Activated CD4-positive, alpha-beta T cell treated with anti-CD3 and anti-CD28 coated beads, Interleukin-2, Interleukin-6, amounts not matched to agents 100 ng/mL and 50 ng/mL, durations not matched to agents 16 hours and 8 hours (primary cell): ENCODE measurements at regions not wholly inside any gene's neighbourhood (a gene's known extent, or its start where the extent isn't known, plus 50 kb on each side); places are given as distances from the start of the nearest gene placed in this dataset.

ENCODE experiments used
- DNase-seq: peaks from one replicate; pipeline ENCODE4 v3.0.0-alpha.2; 2020

- DNase-seq, result no peak
Observed at GRCh38 chr1:80668372-80668771, 1132.4 kb upstream of the ADGRL2 start.

- DNase-seq, result peak; percentile 2
Observed at GRCh38 chr1:80666073-80666472, 1134.7 kb upstream of the ADGRL2 start.

DNA sequence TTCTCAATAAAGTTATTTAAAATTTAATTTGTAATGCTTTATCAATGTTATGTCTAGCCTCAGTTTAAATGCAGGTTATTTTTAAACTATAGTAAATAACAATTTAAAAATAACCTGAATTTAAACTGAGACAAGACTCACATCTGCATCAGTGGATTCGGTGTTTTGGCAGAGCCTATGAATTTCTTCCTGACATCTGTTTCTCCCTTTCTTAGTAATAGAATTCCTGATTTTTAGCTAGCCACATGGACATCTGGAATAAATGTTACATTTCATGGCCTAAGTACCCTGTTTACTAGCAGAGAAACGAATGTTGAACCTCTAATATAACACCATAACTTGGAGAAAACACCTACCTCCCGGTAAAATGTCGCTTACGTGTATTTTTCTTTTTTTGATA lies 1141.6 kb upstream of the ADGRL2 start:
- DNase-seq, result no peak

GRCh38 chr1:80657707-80658106 lies 1143.0 kb upstream of the ADGRL2 start:
- no peak for DNase-seq

DNA sequence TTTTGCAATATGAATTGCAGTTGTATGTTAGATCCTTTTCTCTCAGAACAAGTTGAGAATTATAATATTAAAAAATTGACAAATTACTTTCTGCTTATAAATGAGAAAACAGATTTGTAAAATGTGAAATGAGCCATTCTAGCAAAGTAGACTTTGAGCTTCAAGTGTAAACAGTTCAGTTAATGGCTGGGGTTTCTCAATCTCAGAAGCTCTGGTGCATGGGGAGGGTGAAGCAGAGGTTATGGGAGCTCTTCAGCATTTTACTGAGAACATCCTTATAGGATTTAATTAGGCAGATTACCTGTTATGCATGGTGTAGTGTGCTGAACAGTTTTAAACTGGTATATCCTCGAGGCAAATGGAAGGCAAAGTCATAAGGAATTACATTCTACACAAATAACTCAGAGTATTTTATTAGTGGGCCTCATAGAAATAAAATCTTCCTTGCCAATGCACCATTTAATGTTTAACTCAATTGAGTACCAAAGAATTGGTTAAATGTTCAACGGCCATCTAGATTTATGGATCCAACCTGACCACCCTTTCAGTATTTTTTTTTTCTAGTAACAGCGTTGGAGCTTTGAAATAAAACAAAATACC lies 1143.6 kb upstream of the ADGRL2 start:
- no peak for DNase-seq

- DNase-seq, result no peak
Observed at GRCh38 chr1:80656641-80657040, 1144.1 kb upstream of the ADGRL2 start.

DNA sequence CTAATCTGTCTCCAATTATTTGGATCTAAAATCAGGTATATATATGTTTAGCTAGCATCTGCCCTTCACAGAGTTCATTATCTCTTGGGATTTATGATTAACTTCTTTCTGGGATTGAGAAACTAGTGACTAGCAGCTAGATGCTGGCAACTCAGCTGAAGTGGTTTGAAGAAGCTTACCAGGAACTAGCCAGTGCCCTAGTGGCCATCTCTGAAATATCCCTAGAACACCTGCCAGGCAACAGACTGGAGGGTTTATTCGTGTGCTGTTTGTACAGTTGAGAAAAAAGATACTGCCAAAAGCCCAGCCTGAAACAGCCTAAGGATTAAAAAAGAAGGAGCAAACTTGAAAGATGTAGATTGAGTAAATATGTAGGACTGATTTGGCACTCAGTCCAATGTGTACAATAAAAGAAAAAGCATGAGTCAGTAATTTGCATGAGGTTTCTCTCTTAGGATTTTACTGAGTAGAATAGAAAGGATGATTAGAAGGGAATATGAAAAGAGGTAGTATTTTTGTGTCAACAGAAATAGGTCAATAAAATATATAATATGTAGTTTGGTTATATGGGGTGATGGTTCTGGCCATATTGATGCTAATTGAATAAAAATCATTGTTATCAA lies 1144.6 kb upstream of the ADGRL2 start:
- DNase-seq, result no peak

DNA sequence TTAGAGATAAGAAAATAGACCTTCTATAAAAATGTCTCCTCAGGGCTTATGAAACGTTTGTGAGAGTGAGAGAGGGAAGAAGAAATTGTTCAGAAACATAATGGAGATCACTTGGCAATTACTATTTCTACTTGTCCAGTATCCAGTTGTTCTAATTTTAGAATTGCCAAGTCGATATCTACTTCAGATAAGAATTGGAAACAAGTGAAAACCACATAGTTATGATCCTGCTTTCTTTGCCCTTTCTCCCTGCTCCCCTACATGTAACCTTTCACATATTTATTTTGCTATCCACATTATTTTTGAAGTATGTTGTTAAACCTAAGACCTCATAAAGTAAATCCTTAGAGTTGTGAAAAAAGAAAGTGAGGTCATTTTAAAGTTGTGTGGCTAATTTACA lies 1154.7 kb upstream of the ADGRL2 start:
- no peak for DNase-seq

DNA sequence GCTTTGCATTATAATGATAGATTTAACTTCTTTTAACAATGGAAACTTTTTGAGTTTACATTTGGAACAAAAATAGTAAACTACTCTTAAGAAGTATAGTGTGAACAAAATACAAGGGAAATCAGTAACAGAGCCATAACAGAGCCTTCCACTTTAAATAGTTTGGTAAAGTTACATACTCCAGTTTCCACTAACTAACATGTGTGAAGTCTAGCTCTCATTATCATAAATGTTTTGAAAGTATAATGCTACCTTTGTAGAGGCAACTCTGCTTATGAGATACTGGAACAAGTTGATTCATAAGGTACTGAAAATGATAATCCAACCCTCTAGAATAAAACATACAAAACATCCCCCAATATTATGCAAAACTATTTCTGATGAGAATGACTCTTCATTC lies 1155.1 kb upstream of the ADGRL2 start:
- DNase-seq, result no peak

- DNase-seq, result no peak
Observed at GRCh38 chr1:80640978-80641377, 1159.8 kb upstream of the ADGRL2 start.

- DNase-seq, result no peak
Observed at GRCh38 chr1:80639777-80640533, 1160.8 kb upstream of the ADGRL2 start.

GRCh38 chr1:80633947-80634706 lies 1166.6 kb upstream of the ADGRL2 start:
- no peak for DNase-seq

DNA sequence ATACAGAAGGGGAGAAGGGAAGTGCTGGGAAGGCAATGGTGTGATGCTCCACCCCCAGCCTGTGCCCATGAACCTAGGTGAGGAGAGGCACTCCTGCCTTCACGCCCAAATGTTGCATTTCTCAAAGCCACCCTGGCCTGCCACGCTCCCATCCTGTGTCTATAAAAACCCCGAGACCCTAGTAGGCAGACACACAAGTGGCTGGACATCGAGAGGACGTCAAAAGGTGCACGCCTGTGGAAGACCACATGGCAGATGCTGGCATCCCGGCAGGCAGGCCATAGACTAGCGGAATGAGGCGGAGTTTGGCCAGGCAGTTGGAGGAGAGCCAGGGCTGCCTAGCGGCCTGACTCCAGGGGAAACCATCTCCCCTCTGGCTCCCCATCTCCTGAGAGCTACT lies 1168.5 kb upstream of the ADGRL2 start:
- DNase-seq, result no peak

DNA sequence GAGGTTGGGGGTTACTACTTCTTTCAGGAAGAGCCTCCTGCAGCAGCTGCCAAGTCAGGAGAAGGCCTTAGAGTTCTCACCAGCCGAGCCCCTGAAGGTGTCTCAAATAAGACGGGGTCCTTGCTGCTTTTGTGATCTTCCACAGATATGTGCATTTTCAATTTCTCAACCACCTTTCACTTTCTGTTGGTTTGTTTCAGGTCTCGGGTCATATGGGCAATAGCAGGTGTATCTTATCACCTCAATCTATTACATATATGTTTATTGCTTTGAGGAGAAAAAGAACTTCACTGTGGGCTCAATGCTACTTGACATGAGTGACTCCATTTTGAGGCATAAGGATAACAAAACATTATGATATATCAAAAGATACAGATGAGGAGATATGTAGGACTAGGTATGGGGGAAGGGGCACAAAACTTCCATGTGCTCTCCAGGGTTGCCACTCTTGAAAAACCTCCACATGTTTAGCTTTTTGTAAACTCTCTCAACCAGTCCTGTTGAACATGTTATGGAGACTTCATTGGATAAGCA lies 1171.4 kb upstream of the ADGRL2 start:
- no peak for DNase-seq

- no peak for DNase-seq
Observed at GRCh38 chr1:80624682-80625081, 1176.1 kb upstream of the ADGRL2 start.

GRCh38 chr1:80607064-80607463 lies 1193.7 kb upstream of the ADGRL2 start:
- no peak for DNase-seq

GRCh38 chr1:80594013-80594412 lies 1206.7 kb upstream of the ADGRL2 start:
- no peak for DNase-seq

DNA sequence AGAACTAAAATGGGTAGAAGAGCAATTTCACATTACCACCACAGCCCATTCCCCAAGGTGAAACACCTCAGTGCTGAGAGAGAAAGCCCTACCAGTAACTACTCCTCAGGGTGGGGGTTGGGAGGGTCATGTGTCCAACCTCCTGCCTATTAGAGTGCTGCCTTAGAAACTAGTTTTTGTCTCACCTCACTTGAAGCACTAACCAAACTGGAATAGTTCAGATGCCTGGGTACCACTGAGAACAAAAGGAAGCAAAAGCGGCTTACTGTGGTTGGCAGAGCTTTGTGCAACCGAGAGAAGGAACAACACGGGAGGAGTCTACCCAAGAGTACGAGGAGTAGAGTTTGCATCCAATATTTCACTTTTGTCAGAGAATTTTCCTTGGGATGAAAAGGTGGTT lies 1207.5 kb upstream of the ADGRL2 start:
- DNase-seq, result no peak

GRCh38 chr1:80582980-80583379 lies 1217.8 kb upstream of the ADGRL2 start:
- no peak for DNase-seq

GRCh38 chr1:80579055-80579454 lies 1221.7 kb upstream of the ADGRL2 start:
- no peak for DNase-seq

DNA sequence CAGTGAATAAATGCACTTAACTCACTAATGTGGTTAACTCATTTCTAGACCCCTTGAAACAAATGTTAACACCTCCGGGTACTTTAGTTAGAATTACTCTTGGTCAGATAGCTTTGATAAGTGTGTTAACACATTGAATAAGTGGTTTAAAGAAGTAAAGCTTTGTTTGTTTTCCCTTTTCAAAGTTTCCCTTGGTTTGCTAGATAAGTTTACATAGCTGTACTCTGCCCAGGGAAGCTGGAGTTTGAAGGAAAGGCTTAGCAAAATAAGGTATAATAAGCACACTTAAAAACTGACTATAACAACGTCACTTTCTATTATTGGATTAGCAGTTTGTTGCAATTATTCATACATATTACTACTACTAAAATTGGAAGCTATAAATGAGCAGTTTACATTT lies 1233.9 kb upstream of the ADGRL2 start:
- no peak for DNase-seq

DNA sequence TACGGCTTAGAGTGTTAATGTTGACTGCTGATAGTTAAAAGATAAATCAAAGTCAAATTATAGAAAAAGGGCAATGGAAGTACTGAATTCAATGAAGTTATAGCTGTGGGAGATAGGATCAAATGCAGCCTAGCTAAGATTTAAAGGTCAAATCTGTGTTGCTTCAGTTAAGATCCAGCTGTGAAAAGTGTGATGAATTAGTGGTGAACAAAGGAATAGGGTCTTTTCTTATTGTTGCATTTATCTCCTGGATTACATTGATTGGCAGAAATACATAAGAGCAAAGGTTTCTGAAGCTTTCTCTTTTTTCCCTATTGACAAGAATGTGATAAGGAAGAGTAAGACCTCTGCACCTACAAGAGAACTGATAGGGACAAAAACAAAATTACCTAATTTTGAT lies 1234.6 kb upstream of the ADGRL2 start:
- DNase-seq, result no peak

DNA sequence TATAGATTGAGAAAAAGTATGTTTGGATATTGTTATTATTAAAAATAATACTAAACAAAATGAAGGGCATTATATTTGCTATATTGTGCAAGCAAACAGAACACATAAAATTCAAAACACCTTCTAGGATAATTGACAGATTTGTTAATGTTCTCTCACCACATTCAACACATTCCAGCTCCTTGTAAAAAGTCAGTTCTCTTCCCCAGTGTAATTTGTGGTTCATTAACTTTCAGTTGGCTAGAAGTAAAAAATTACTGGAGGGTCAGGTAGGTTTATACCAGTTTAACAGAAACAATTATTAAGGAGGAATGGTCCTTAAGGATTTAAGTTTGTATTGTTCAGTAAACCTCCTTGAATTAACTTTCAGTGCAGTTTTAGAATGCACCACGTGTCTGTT lies 1235.3 kb upstream of the ADGRL2 start:
- DNase-seq, result no peak
